GM12892 (cell line): ENCODE measurements at regions not wholly inside any gene's neighbourhood (a gene's known extent, or its start where the extent isn't known, plus 50 kb on each side); places are given as distances from the start of the nearest gene placed in this dataset.

Source experiments
- POLR2A ChIP-seq: IDR thresholded peaks from 2 replicates; pipeline ENCODE4 v1.6.1; 2011; ENCODE audit warnings: low read depth, low read length, control low read depth
- POLR2AphosphoS5 ChIP-seq: IDR thresholded peaks from 2 replicates; pipeline ENCODE4 v1.6.1; 2011; ENCODE audit warnings: low read depth, low read length, control low read depth

- TF ChIP-seq POLR2AphosphoS5, result no peak
- TF ChIP-seq POLR2A, result no peak
Measured at GRCh38 chrX:129123795-129124194, 399.5 kb downstream of the SMARCA1 start.
